ENCODE measurements at regions not wholly inside any gene's neighbourhood (a gene's known extent, or its start where the extent isn't known, plus 50 kb on each side); places are given as distances from the start of the nearest gene placed in this dataset.

- Histone ChIP-seq H3K4me3 (no peak overlapping the region), H3K27ac (no peak overlapping the region), H3K36me3 (no peaks in the 10 kb centered on the region), H3K27me3 (no peaks in the 10 kb centered on the region), H3K9me3 (no peaks in the 10 kb centered on the region), H3K4me1 (no peaks in the 10 kb centered on the region)
- DNase-seq = no peak
- TF ChIP-seq POLR2A (IDR thresholded peaks at IDR 0.05) (no peak), CTCF (IDR thresholded peaks at IDR 0.05) (no peak)
These were observed 138.9 kb upstream of the CES5A start for GRCh38 chr16:56013962-56014552.

GRCh38 chr16:56012482-56012811 lies 137.3 kb upstream of the CES5A start:
- H3K4me3 ChIP-seq = no peak overlapping the region
- no peaks in the 10 kb centered on the region for H3K9me3 ChIP-seq
- no peak for DNase-seq
- H3K4me1 ChIP-seq = no peaks in the 10 kb centered on the region
- H3K27me3 ChIP-seq = no peaks in the 10 kb centered on the region
- no peak overlapping the region for H3K27ac ChIP-seq
- no peak for TF ChIP-seq POLR2A (IDR thresholded peaks at IDR 0.05)
- no peak for TF ChIP-seq CTCF (IDR thresholded peaks at IDR 0.05)
- H3K36me3 ChIP-seq = no peaks in the 10 kb centered on the region

DNA sequence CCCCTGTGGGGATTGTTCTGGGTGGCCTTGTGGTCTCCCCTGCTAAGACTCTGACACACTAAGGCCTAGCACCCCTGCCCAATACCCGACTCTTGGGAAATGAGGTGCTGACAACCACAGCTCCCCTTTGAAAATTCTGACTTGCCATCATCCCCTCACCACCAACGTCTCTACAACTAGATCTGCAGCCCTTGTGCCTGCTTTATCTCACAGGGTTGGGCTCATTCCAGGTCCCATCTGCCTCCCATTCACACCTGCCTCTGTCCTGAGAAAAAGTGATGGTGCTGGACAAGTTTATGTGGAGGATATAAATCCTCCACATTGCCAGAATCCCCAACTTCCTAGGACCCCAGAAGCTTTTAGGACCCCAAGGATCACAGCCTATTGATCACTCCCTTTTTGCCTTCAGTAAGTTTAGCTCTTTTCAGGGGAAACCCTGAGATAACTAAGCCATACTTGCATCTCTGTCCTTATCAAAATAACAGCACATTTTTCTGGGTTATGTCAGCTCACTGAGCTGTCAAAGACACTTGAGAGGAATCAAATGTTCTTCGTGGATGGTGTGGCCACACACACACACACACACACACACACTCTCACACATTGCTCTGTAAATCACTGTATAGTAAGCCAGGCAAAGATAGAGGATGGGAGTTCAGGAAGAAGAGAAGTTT lies 136.8 kb upstream of the CES5A start:
- no peaks in the 10 kb centered on the region for H3K36me3 ChIP-seq
- no peaks in the 10 kb centered on the region for H3K9me3 ChIP-seq
- H3K27ac ChIP-seq = no peak overlapping the region
- no peaks in the 10 kb centered on the region for H3K4me1 ChIP-seq
- H3K4me3 ChIP-seq = no peak overlapping the region
- DNase-seq = no peak
- no peaks in the 10 kb centered on the region for H3K27me3 ChIP-seq
- TF ChIP-seq POLR2A (IDR thresholded peaks at IDR 0.05) (no peak), CTCF (IDR thresholded peaks at IDR 0.05) (no peak)

DNA sequence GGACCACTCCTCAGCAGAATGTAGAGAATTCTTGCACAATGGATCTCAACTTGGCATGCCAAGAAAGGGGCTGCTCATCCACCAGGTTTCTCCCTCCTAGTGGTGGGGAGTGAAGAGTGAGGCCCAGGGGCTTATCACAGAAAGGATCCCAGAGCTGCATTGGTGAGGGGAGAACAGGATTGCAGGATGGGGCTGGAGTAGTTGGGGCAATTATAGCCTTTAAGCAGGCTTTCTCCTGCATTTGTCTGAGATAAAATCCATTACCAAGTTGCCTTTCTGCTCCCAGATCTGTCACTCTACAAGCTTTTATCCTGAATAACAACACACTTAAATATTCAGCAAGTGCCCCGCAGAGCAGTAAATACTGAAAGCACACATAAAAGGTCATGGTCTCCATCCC lies 130.8 kb upstream of the CES5A start:
- Histone ChIP-seq H3K4me1 (no peaks in the 10 kb centered on the region), H3K27me3 (no peaks in the 10 kb centered on the region), H3K36me3 (no peaks in the 10 kb centered on the region), H3K27ac (no peak overlapping the region), H3K9me3 (no peaks in the 10 kb centered on the region), H3K4me3 (no peak overlapping the region)
- TF ChIP-seq CTCF (IDR thresholded peaks at IDR 0.05) = no peak
- no peak for TF ChIP-seq POLR2A (IDR thresholded peaks at IDR 0.05)
- no peak for DNase-seq

GRCh38 chr16:55999683-56000082 lies 124.5 kb upstream of the CES5A start:
- no peak for DNase-seq
- H3K27me3 ChIP-seq = no peaks in the 10 kb centered on the region
- no peak overlapping the region for H3K27ac ChIP-seq
- TF ChIP-seq POLR2A (IDR thresholded peaks at IDR 0.05) (no peak), CTCF (IDR thresholded peaks at IDR 0.05) (no peak)
- no peak overlapping the region for H3K4me3 ChIP-seq
- H3K4me1 ChIP-seq = no peaks in the 10 kb centered on the region
- no peaks in the 10 kb centered on the region for H3K36me3 ChIP-seq
- no peaks in the 10 kb centered on the region for H3K9me3 ChIP-seq
